ENCODE measurements at regions not wholly inside any gene's neighbourhood (a gene's known extent, or its start where the extent isn't known, plus 50 kb on each side); places are given as distances from the start of the nearest gene placed in this dataset.
A peak's percentile ranks its signal among the peaks of the same experiment; 100 is the strongest.
"Not testable (repeated sequence)": the region's sequence is repeated elsewhere in the genome, so short reads cannot be mapped to it uniquely, and the experiment has no call there.

DNA sequence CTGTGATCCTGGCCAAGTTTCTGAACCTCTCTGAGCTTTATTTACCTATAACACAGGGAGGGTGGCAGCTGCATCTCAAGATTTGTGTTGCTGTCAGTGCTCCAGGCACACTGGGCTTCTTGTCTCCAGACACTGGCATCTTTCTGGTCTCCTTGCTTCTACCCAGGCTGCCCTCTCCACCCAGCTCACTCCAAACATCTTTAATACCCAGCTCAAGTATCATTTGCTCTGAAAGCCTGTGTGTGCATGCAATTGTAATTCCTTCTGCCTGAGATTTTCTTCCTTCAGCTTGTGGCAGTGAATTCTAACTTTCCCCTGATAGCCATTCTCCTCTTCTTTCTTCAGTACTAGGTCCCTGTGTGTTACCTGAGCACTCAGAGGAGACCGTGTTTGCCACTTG, 50.7 kb upstream of the USP7 start:
- peaks cover 9 to 10% of the 10 kb centered on the region in 2 donors for H3K36me3 Mint-ChIP-seq
- no peak for DNase-seq (ENCODE audit: low spot score in 2 of 2)
- H3K9me3 Mint-ChIP-seq, result peaks cover 6 to 8% of the 10 kb centered on the region in 2 donors
- H3K27ac Mint-ChIP-seq, result no peak overlapping the region
- ATAC-seq, result no peak

DNA sequence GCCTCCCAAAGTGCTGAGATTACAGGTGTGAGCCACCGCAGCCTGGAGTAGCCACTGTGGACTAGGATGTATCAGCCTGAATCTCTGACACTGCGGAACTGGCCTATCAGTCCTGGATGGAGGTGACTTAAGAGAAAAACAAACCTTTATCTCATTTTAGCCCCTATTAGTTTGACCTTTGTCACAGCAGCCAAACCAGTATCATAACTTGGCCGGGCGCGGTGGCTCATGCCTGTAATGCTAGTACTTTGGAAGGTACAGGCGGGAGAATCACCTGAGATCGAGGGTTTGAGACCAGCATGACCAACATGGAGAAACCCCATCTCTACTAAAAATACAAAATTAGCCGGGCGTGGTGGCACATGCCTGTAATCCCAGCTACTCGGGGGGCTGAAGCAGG, 51.8 kb upstream of the USP7 start:
- peaks cover 9 to 10% of the 10 kb centered on the region in 2 donors for H3K36me3 Mint-ChIP-seq
- no peak for ATAC-seq
- no peak overlapping the region for H3K27ac Mint-ChIP-seq

DNA sequence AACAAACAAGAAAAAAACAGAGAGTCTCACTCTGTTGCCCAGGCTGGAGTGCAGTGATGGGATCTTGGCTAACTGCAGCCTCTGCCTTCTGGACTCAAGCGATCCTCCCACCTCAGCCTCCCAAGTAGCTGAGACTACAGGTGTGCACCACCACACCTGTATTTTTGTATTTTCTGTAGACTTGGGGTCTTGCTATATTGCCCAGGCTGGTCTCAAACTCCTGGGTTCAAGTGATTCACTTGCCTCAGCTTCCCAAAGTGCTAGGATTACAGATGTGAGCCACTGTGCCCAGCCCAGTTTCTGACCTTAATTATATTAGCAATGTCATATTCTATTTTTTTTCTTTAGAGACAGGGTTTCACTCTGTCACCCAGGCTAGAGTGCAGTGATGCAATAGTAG, 52.3 kb upstream of the USP7 start:
- H3K9me3 Mint-ChIP-seq; H3K27ac Mint-ChIP-seq; ATAC-seq; DNase-seq (ENCODE audit: low spot score in 2 of 2); H3K36me3 Mint-ChIP-seq: not testable (repeated sequence)

More for the DNA sequence above, 51.8 kb upstream of the USP7 start:
- DNase-seq (ENCODE audit: low spot score in 2 of 2), result no peak
- peaks cover 6 to 8% of the 10 kb centered on the region in 2 donors for H3K9me3 Mint-ChIP-seq

DNA sequence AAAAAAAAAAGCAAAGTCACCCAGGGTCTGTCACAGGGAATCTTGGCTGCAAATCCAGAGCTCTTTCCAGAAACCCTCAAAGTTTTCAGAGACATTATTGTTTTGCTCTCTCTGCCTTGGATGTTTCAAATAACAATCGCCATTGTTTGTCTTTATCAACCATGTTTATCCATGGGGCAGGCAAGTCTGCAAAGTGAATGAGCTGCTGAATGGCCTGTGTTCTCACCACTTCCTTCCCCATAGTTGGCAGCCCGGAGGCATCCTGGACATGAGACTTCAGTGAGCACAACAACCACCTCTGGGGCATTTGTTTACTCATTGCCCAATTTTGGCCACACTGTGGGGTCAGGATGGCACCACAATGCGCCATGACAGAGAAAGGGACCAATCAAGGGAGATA, 53.1 kb upstream of the USP7 start:
- Mint-ChIP-seq H3K9me3 (peaks cover 6 to 8% of the 10 kb centered on the region in 2 donors), H3K36me3 (peaks cover 9 to 10% of the 10 kb centered on the region in 2 donors), H3K27ac (no peak overlapping the region)
- no peak for ATAC-seq
- DNase-seq (ENCODE audit: low spot score in 2 of 2), result no peak

DNA sequence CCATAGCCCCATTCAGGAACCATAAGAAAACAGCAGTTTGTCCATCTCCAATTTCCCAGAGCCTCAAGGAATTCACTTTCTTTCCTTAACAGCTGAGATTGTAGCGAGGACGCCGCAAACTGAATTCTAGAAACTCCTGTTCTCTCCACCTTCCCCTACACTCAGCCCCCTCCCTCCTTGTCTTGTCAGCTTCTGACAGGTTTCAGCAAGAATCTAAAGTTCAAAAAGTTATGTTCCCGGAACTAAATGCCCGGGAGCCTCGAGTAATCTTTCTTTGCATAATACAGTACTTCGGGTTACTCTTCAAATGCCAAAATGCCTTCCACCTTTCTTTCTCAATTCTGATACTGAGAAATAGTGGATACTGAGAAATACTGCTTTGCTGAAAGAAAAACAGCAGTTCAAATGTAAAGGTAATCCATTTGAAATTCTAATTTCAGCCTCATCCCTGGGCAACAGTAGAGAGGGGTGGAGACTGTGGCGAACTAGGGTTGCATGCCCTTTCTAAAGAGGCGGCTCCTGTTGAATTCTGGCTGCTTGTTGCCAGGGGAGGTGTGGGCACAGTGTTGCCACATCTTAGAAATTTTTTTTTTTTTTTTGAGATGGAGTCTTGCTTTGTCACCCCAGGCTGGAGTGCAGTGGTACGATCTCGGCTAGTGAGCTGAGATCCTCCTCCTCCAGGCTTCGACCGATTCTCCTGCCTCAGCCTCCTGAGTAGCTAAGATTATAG, 63.5 kb upstream of the USP7 start:
- no peak for ATAC-seq
- no peak for DNase-seq (ENCODE audit: low spot score in 2 of 2)
- H3K36me3 Mint-ChIP-seq, result no peaks in the 10 kb centered on the region
- no peak overlapping the region for H3K27ac Mint-ChIP-seq
- H3K9me3 Mint-ChIP-seq, result no peaks in the 10 kb centered on the region

DNA sequence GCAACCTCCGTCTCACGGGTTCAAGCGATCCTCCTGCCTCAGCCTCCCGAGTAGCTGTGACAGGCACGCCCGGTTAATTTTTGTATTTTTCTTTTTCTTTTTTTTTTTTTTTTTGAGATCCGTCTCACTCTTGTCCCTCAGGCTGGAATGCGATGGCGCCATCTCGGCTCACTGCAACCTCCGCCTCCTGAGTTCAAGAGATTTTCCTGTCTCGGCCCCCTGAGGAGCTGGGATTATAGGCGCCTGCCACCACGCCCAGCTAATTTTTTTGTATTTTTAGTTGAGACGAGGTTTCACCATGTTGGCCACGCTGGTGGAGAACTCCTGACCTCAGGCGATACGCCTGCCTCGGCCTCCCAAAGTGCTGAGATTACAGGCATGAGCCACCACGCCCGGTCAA, 63.0 kb upstream of the HAPSTR1 start:
- ATAC-seq, H3K27ac Mint-ChIP-seq: not testable (repeated sequence)

DNA sequence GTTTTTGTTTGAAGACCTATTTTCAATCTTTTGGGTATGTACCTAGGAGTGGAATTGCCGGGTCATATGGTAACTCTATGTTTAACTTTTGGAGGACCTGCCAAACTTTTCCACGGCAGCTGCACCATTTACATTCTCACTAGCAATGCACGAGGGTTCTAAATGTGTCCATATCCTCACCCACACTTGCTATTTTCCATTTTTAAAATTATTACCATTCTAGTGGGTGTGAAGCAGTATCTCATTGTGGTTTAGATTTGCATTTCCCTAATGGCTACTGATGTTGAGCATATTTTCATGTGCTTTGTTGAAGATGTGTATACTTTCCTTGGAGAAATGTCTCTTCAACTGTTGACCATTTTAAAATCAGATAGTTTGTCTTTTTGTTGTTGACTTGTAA, 60.3 kb upstream of the HAPSTR1 start:
- no peak for DNase-seq (ENCODE audit: low spot score in 2 of 2)

More for the DNA sequence above, 63.0 kb upstream of the HAPSTR1 start:
- H3K9me3 Mint-ChIP-seq; DNase-seq (ENCODE audit: low spot score in 2 of 2); H3K36me3 Mint-ChIP-seq: not testable (repeated sequence)

DNA sequence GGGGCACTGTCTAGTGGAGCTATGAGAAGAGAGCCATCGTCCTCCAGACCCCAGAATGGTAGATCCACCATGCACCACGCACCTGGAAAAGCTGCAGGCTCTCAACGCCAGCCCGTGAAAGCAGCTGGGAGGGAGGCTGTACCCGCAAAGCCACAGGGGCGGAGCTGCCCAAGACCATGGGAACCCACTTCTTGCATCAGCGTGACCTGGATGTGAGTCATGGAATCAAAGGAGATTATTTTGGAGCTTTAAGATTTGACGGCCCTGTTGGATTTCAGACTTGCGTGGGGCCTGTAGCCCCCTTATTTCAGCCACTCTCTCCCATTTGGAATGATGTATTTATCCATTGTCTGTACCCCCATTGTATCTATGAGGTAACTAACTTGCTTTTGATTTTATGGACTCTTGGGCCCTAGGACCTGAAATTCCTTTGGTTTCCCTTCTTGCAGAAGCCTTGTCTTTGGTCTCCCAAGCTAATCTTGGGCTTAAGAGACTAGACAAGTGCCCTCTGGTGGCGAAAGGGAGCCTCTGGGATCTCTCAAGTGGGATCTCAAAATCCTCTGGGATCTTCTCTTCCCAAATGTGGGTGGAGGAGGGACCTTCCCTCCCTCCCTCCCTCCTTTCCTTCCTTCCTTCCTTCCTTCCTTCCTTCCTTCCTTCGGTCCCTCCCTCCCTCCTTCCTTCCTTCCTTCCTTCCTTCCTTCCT, 58.2 kb upstream of the HAPSTR1 start:
- ATAC-seq (no peak), DNase-seq (ENCODE audit: low spot score in 2 of 2) (no peak)
- Mint-ChIP-seq H3K36me3 (no peaks in the 10 kb centered on the region), H3K27ac (no peak overlapping the region), H3K9me3 (peaks cover 0 to 3% of the 10 kb centered on the region in 2 donors)

More for the DNA sequence above, 60.3 kb upstream of the HAPSTR1 start:
- Mint-ChIP-seq H3K36me3 (no peaks in the 10 kb centered on the region), H3K27ac (no peak overlapping the region), H3K9me3 (peaks cover 0 to 3% of the 10 kb centered on the region in 2 donors)
- no peak for ATAC-seq

DNA sequence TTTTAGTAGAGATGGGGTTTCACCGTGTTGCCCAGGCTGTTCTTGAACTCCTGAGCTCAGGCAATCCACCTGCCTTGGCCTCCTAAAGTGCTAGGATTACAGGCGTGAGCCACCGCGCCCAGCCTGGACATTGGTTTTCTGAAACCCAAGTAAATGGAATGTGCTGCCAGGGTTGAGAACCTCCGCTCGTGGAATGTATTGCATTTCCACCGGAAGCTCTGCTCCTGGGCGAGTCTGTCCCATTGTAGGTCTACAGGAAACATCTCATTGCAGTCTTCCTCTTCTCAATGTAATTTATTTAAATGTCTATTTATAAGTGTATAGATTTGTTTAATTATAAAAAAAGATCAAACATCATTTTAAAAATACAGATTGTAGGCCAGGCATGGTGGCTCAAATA, 57.4 kb upstream of the HAPSTR1 start:
- Mint-ChIP-seq H3K36me3 (no peaks in the 10 kb centered on the region), H3K9me3 (peaks cover 0 to 3% of the 10 kb centered on the region in 2 donors), H3K27ac (no peak overlapping the region)
- ATAC-seq (no peak), DNase-seq (ENCODE audit: low spot score in 2 of 2) (no peak)

DNA sequence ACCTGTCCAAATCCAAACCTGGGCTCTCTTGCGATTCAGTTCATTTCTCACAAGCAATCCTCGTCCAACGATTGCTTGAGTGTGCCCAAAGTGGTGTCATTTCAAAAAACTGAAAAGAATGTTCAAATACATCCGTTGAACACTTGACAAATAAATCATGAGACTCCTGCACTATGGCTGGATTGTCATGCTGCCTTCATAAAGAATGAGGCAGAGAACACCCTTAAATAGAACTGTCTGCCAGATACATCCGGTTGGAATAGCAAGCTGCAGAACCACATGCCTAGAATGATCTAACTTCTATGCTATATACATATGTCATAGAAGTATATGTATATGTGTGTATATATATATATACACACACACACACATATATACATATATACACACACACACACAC, 55.4 kb upstream of the HAPSTR1 start:
- Mint-ChIP-seq H3K27ac (no peak overlapping the region), H3K9me3 (peaks cover 0 to 3% of the 10 kb centered on the region in 2 donors), H3K36me3 (no peaks in the 10 kb centered on the region)
- ATAC-seq (no peak), DNase-seq (ENCODE audit: low spot score in 2 of 2) (no peak)

DNA sequence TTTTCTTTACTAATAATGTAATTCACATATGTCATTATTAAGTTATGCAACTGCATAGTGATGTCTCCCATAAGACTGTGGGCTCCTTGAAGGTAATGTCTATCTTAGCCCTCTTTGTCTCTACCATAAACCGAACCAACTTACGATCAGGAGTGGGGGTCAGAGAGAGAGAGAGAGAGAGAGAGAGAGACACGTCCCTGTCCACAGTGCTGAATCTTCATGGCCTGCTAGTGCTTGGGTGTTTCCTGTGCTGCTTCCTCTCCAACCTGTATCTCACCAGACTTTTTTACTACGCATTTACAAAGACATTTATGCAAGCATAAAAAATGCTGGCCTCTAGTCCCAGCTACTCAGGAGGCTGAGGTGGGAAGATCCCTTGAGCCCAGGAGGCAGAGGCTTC, 52.2 kb upstream of the HAPSTR1 start:
- Mint-ChIP-seq H3K9me3 (peaks cover 0 to 3% of the 10 kb centered on the region in 2 donors), H3K36me3 (no peaks in the 10 kb centered on the region), H3K27ac (no peak overlapping the region)
- no peak for ATAC-seq
- DNase-seq (ENCODE audit: low spot score in 2 of 2), result no peak

DNA sequence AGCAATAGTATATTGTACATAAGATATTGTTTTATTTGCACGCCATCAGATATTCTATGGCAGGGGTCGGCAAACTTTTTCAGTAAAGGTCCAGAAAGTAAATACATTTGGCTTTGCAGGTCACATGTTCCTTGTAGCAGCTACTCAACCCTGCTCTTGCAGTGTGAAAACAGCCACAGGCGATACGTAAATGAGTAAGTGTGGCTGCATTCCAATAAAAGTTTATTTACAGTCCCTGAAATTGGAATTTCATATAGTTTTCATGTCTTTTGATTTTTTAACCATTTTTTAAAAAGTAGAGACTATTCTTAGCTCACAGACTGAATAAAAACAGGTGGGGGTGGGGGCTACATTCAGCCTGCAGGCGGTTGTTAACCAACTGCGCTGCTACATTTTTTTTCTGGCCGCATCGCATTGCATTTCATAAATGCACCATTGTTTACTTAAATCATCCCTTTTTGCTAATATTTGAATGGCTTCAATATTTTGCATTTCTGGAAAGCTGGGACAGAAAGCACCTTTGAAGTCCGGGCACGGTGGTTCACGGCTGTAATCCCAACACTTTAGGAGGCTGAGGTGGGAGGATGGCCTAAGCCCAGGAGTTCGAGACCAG, 50.5 kb upstream of the HAPSTR1 start:
- DNase-seq (ENCODE audit: low spot score in 2 of 2), result no peak
- Mint-ChIP-seq H3K9me3 (no peaks in the 10 kb centered on the region), H3K27ac (peak overlapping the region in 1 of 2 donors; percentile 15), H3K36me3 (no peaks in the 10 kb centered on the region)
- ATAC-seq, result no peak

Measured in activated naive CD4-positive, alpha-beta T cell treated with anti-CD3 and anti-CD28 coated beads, Interleukin-2, amount 50 U/mL, for 72 hours (primary cell).